NCI-H524 treated with DMSO at 0.1 percent for 48 hours (cell line): ENCODE measurements at regions not wholly inside any gene's neighbourhood (a gene's known extent, or its start where the extent isn't known, plus 50 kb on each side); places are given as distances from the start of the nearest gene placed in this dataset.

Experiments used
- DNase-seq: peaks from one replicate; lab custom pipeline; 2025; lab: John Stamatoyannopoulos, UW

GRCh38 chr1:93815366-93816110, 63.5 kb downstream of the DNTTIP2 start:
- no peak for DNase-seq

GRCh38 chr1:93814795-93815340, 64.1 kb downstream of the DNTTIP2 start:
- DNase-seq = no peak

- peak; percentile 57 for DNase-seq
These were observed 64.8 kb downstream of the DNTTIP2 start for GRCh38 chr1:93814059-93814794.

- DNase-seq = no peak
These were observed 65.9 kb downstream of the DNTTIP2 start for GRCh38 chr1:93813076-93813475.

- DNase-seq = no peak
These were observed 67.5 kb downstream of the DNTTIP2 start for GRCh38 chr1:93811326-93812065.

- DNase-seq = no peak
These were observed 68.7 kb downstream of the DNTTIP2 start for GRCh38 chr1:93810316-93810715.

- no peak for DNase-seq
These were observed 70.1 kb downstream of the DNTTIP2 start for GRCh38 chr1:93808871-93809270.

- no peak for DNase-seq
These were observed 71.6 kb downstream of the DNTTIP2 start for GRCh38 chr1:93807311-93807930.

GRCh38 chr1:93805027-93805610, 73.9 kb downstream of the DNTTIP2 start:
- DNase-seq = no peak

- DNase-seq = no peak
These were observed 74.6 kb downstream of the DNTTIP2 start for GRCh38 chr1:93804412-93804811.

- DNase-seq = no peak
These were observed 77.5 kb downstream of the DNTTIP2 start for GRCh38 chr1:93801471-93801870.

GRCh38 chr1:93800856-93801255, 78.2 kb downstream of the DNTTIP2 start:
- DNase-seq = no peak

GRCh38 chr1:93798291-93798690, 80.7 kb downstream of the DNTTIP2 start:
- DNase-seq = no peak

GRCh38 chr1:93784538-93784937, 94.5 kb downstream of the DNTTIP2 start:
- DNase-seq = no peak

GRCh38 chr1:93783876-93784275, 95.1 kb downstream of the DNTTIP2 start:
- no peak for DNase-seq

- no peak for DNase-seq
These were observed 98.0 kb upstream of the BCAR3 start for GRCh38 chr1:93779540-93780165.

GRCh38 chr1:93778457-93778856, 96.8 kb upstream of the BCAR3 start:
- no peak for DNase-seq

- DNase-seq = no peak
These were observed 95.6 kb upstream of the BCAR3 start for GRCh38 chr1:93777255-93777654.

GRCh38 chr1:93776728-93777127, 95.1 kb upstream of the BCAR3 start:
- DNase-seq = no peak

GRCh38 chr1:93775224-93775623, 93.6 kb upstream of the BCAR3 start:
- no peak for DNase-seq

- DNase-seq = no peak
These were observed 93.1 kb upstream of the BCAR3 start for GRCh38 chr1:93774707-93775106.
